HG03175 (cell line): ENCODE measurements at regions not wholly inside any gene's neighbourhood (a gene's known extent, or its start where the extent isn't known, plus 50 kb on each side); places are given as distances from the start of the nearest gene placed in this dataset.

Source experiments
- ATAC-seq: cut with Tn5 transposase; IDR thresholded peaks from one replicate; pipeline ENCODE4 v1.9.1; 2021; ENCODE audit warnings: mild to moderate bottlenecking, moderate library complexity; ENCODE audit not compliant: unreplicated experiment

DNA sequence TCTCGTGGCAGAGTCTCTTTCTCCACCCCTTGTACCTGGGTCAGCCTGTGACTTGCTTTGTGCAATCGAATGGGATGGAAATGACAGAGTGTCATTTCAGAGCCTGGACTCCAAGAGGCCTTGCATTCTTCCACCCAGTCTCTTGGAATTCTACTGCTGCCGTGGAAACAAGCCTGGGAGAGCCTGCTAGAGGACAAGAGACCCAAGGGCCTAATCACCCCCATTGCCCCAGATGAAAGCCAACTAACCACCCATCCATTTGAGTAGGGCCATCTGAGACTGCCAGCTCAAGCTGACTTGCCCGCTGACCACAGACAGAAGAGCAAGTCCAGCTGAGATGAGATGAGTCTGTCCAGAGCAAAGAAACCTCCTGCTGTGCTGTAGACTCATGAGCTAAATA lies 201.6 kb downstream of the PTPRU start:
- ATAC-seq, result no peak

DNA sequence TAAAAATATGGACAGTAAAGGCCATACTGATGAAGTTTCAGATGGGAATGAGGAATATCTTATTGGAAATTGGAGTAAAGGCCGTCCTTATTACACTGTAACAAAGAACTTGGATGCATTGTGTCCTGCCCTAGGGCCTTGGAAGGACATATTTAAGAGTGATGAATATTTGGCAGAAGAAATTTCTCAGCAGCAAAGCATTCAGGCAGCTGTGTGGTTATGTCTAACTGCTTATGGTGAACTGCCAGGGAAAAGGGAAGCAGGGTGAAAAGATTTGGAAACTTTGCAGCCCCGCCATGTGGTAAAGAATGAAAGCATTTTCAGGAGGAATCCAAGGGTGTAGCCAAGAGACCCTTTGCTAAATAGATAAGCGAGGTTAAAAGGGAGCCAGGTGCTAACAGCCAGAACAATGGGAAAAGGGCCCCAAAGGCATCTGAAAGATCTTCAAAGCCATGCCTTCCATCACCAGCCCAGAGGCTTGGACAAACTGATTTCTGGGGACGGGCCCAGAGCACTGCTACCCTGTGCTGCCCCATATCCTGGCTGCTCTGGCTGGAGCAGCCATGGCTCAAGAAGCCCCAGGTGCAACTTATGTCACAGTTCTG lies 200.0 kb downstream of the PTPRU start:
- ATAC-seq, result no peak

DNA sequence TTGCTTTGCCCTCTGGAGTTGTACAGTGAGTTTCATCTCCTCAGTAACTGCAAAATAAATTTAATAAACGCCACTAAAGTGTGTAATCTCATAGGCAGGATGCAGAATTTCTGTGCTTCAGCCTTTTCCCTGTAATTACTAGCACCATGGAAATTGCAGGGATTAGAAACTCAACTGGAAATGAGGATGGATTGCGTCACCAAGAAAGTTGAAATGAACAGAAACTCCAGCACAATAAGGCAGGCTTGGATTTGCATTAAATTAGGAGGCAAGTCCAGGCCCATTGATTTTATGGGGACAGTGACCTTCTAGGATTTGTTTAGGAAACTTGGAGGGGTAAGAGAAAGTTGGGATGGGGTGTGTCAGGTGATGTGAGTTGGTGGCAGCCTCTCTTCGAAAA lies 197.5 kb downstream of the PTPRU start:
- ATAC-seq, result no peak

DNA sequence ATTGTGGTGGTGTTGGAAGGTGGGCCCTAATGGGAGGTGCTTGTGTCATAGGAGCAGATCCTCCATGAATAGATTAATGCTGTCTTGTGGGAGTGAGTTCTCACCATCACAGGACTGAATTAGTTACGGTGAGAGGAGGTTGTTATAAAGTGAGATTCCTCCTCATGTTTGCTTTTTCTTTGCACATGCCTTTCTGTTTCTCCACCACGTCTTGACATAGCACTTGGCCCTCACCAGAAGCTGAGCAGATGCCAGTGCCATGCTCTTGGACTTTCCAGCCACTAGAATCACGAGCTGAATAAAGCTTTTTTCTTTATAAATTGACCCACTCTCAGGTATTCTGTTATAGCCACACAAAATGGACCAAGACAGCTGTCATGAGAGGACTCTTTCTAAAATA lies 194.8 kb downstream of the PTPRU start:
- no peak for ATAC-seq

DNA sequence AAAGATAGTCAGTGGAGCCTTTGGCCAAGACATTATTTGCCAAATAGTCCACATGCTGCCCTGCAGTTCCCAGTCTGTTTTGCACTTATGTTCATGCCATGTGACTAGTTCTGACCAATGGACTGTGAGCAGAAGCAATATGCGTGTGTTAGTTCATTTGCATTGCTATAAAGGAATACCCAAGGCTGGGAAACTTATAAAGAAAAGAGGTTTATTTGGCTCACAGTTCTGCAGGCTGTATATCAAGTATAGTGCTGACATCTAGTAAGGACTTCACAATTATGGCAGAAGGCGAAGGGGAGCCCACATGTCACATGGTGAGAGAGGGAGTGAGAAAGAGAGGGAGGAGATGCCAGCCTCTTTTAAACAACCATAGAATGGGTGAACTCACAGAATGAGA lies 193.3 kb downstream of the PTPRU start:
- ATAC-seq, result no peak

DNA sequence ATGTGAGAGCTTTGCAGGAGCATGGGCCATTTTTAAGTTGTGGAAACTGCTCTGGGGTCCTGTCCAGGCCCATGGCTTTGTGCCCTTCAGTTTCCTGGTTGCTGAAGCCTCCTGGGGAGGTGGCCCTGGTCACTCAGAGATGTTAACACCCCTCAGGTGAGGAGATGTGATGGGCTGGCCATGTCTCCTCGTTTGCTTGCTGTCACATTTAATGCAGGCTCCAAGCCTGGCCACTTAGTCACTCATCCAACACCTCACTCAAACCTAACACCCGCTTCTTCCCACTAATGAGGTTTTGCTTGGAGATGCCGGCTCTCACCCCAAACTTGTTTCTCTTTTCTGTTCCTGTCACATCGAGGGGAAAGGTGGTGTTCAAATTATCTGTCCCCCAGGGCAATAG lies 192.7 kb downstream of the PTPRU start:
- no peak for ATAC-seq

DNA sequence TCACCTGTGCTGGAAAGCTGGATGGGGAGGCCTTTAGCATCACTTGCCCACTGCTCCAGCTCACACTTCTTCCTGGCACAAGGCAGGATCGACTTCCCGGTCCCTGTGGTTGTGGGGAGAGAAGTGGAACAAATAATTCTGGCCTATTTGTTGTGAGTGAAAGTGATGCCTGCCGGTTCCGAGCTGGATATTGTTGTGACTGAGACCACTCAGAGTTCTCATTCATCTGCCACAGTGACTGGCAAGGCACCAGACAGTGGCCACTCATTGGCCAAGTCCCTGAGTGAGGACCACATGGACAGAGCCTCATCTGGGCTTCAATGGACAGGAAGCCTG lies 191.9 kb downstream of the PTPRU start:
- ATAC-seq, result no peak

DNA sequence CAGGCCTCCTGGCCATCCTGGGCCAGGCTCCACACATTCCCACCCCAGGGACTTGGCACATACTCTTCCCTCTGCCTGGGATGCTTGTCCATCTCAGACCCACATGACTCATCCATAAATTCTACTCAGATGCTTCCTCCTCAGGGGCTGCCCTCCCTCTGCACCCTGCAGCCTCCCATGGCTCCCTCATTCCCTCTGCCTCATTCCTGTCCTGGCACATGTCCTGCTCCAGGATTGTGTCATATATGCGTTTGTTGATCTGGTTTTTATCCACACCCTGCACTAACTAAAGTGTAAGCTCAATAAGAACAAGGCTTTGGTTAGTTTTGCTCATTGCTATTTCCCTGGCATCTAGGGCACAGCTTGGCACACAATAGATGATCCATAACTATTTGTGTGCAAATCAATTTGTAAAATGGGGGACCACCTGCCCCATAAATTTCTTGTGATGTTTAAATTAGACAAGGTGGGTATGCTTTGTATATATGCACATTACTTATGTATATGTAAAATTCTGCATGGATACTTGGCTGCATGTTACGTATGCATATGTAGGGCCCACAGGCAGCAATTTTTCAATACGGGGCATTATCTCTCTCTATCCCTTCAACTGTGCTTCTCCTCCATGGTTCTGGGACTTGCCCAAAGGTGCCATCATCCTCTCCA lies 191.4 kb downstream of the PTPRU start:
- ATAC-seq, result no peak

DNA sequence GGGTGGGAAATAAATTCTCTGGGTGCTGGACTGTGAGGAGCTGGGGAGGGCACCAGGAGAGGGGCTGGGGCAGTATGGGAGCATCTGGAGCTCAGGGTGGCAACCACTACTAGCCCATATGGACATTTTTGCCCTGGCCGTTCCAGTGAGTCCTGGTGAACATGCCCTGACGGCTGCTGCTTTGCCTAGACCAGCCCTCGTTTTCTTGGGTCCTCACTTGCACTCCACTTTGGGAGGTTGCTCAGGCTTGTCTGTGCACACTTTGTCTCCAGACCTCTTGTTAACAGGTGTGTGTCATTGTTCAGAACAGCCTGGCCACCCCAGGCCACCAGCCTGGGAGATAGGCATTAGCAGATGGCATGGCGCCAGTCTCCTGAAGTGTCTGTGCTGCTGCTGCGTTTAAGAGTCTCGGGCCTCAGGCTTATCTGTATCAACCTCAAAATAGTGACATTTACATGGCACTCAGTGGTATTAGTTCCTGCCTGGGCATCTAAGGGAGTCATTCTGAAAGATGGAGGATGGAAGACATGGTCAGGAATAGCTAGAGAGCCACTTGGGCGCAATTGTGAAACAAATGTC lies 190.5 kb downstream of the PTPRU start:
- no peak for ATAC-seq

DNA sequence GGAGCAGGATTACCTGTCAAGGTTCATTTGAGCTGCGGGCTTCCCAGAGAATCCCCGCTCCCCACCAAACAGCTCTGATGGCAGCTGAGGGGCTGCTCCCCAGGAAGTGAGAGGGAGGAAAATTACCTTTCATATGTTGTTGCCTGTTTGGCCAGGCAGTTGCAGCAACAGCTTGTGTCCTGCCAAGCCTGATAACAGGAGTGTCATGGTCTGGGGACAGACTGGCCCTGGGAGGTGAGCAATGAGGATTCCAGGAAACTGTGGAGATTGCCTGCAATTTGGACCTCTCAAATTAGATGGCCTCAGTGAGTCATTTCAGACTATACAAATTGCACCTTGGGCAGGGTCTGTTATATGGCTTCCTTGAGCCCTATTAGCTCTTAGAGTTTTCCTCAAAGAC lies 189.3 kb downstream of the PTPRU start:
- no peak for ATAC-seq

DNA sequence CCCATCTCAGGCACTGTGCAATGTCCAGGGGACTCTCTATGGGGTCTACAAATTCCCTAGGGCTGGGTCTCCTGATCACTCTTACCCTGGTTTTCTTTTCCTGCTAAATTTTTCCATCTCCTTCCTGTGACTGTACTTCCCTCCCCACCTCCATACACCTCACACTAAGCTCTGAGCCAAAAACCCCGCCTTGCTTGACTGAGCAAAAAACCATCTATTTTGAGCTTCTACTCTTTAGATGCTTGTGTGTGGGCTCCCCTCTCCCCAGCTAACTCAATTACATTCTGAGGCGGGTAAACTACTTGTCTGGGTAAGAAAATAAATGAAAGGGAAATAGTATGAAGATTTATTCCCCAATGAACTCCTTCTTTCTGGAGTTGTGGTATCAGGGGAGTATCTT lies 187.9 kb downstream of the PTPRU start:
- no peak for ATAC-seq

DNA sequence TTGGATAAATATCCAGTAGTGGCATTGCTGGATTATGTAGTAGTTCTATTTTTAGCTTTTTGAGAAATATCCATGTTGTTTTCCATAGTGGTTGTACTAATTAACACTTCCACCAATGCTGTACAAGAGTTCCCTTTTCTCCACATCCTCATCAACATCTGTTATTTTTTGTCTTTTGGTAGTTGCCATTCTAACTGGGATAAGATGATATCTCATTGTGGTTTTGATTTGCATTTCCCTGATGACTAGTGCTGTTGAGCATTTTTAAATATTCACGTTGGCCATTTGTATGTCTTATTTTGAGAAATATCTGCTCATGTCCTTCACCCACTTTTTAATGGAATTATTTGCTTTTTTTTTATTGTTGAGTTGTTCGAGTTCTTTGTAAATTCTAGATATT lies 183.9 kb downstream of the PTPRU start:
- ATAC-seq, result no peak

DNA sequence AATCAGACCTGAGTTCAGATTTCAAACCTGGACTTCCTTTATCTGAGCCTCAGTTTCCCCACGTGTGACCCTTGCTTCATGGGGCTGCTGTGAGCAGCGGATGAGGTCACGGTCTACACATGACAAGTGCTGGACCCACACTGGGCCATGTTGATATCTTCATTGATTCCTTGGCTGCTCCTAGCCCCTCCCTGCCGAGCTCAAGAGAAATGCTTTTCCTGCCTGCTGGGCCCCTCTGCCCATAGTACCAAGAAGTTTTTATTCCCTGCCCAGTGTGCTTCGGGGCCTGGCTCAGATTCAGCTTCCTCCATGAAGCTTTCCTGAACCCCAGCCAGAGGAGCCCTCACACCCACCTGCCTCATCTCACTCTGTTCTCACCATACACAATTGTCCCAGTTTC lies 181.6 kb downstream of the PTPRU start:
- ATAC-seq, result no peak

DNA sequence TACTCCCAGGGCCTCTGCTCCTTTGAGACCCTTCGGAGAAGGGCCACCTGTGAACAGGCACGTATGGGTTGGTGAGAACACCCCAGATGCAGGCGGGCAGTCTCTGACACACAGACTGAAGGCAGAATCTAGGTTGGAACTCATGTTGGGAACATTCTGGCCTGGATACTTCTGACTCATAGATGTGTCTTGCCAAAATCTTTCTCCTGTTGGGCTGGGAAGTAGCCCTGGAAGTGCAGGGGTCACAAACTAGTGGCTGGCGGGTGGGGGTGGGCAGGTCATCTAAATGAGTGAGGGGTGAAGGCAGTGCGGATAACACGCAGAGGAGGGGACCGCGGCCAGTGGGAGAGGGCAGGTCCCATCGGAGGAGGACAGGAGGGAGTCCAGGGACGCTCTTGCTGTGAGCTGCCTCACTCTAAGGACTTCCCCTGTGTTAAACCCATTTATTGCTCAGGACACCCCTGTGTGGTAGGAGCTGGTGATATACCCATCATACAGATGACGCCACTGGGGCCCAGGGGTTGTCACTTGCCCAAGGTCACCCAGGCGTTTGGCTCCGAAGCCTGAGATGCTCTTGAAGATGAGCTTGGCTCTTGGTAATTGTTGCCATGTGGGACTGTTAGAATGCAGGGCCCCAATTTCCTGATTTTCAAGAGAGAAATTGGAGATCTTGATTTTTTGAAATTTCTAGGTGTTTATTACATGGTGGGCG lies 181.0 kb downstream of the PTPRU start:
- ATAC-seq, result no peak

DNA sequence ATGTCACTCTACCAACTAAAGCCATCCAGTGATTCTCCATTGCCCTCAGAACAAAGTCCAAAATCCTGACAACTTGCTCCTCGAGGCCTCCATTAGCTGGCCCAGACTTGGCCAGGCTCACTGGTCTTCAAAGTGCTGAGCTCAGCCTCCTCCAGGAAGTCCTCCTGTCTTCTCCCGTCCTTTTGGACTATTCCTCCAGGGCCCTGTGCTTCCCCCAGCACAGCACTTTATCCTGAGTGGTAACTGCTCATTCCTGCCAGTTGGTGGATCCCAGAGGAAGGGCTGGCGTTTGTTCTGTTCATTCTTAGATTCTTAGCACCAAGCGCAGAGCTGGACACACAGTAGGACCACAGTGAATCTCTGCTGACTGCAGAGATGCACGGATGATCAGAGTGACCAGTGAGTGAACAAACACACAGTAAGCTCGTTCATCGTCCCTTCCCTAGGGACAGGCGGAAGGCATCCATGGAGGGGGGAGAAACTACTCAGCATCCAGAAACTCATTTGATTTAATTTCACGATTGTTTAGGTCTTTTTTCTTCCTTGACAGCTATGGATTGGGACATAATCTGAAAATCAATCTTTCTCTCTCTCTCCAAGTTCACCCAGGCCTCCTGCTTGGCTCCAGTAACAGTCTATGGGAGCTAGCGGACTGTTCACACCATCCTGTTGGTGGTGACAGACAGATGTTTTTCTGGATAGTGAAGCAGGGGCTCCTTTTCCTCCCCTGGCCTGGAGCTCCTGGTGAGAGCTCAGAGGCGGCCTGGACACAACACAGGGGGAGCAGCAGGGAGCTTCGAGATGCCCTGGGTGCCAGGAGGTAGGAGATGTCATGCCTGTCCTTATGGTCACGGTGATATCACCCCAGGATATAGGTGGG lies 180.2 kb downstream of the PTPRU start:
- no peak for ATAC-seq

DNA sequence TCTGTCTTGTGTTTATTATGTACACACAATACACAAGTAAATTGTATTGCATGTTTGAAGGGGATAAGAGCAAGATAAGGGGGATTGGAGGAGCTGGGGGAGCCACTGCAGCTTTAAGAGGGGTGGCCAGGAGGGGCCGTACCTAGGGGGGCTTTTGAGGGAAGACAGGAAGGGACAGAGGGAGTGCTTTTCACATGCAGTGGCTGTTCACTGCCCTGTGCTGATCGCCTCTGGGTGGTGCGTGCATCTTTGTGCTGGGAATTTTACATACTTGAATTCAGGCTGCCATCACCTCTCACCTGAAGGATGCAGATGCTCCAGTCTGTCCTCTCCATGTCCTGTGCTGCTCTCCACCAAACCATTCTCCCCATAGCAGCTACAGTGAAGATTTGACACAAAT lies 179.5 kb downstream of the PTPRU start:
- ATAC-seq, result no peak

DNA sequence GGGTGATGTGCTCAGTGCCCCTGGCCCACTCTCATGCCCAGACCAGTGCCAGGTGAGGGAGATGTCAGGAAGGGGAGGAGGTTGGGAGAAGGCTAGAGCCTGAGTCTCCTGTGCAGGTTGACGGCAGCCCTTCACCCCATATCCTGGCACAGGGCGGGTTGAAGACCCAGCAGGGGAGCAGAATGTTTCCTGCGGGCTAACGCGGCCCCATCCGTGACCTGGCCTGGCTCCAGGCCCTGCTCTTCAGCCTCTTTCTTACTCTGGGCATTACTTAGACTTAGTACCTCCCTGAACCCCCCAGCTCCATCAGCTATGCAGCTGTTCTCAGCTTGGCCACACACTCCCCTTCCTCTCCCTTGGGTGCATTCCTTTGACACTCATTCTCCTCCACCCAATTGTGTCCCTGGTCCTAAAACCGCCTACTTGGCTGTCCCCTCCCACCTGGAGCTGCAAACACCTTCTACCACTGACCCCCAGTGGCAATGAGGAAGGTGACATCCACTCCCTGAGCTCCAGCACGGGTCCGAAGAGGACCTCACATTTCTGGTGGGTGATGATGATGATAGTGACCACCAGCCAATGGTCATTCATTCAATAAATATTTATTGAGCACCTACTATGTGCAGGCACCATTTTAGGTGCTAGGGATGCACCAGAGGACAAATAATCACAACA lies 179.0 kb downstream of the PTPRU start:
- no peak for ATAC-seq

DNA sequence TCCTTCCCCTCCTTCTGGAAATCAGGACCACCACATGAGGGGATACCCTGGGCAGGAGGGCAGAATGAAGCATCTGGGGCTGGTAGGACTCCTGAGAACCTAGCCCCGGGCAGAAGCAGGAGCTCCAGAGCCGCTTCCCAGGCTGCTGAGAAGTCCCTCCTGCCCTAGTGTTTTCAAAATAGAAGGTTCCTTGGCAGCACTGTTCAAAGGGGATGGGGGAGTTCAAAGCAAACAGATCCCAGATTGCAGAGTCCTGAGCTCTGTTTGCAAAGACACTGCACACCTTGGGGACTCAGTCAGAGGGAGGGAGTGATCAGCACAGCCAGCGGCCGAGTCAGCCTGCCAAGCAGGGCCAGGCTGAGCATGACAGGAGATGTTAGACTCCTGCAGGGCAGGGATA lies 177.8 kb downstream of the PTPRU start:
- no peak for ATAC-seq

DNA sequence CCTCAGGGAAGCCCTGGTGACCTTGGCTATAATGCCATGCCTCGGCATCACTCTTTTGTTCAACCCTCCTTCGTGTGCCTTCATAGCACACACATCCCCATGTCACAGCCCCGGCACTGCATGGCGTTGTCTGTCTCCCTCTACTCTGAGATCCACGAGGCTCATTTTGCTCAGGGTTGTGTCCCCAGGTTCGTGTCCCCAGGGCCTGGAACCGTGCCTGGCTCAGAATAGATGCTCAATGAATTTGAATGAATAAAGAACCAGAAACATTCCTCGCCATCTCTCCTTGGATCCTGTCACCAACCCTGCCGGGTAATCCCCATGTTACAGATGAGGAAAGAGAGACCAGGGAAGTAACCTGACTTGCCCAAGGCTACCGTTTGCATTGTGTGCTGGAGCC lies 177.3 kb downstream of the PTPRU start:
- no peak for ATAC-seq

DNA sequence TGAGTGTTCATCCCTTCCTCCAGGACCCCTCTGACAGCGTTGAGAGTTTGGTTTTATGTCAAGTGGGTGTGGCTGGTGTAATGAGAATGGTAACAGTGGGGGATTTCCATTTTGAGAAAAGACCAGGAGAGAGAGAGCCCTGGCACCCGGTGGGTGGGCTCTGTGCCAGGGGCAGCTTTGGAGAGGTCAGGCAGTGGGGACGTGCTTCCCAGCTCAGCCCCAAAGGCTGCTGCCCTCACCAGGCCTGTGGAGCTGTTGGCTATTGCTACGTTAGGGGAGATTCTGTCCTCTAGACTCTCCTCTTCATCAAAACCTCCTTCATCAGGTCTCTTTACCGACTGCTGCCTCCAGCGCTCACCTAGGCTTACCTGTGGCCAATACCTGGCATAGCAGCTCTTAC lies 176.3 kb downstream of the PTPRU start:
- ATAC-seq, result no peak

DNA sequence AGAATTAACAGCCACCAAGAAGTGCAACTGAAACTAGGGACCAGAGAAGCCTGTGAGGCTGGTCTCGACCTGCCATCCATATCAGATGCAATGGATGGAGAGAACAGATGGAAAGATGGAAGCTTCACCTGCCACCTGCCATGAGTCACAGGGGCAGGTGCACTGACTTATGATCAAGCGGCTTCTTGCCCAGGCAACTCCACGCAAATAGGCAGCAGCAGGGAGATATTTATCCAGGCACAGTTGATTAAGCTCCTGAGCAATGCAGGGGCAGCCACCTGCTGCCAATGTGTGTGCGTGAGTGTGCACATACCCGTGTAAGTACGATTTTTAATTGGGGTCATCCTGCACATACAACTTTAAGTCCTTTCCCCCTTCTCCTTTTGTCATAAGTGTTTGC lies 174.2 kb downstream of the PTPRU start:
- ATAC-seq, result no peak
